CD4-positive, alpha-beta T cell treated with Interleukin-6 at 100 ng/mL for 8 hours (primary cell): ENCODE measurements at regions not wholly inside any gene's neighbourhood (a gene's known extent, or its start where the extent isn't known, plus 50 kb on each side); places are given as distances from the start of the nearest gene placed in this dataset.
A peak's percentile ranks its signal among the peaks of the same experiment; 100 is the strongest.

Source experiments
- DNase-seq: peaks from one replicate; pipeline ENCODE4 v3.0.0-alpha.2; 2020; ENCODE audit warnings: mixed read lengths, low spot score

GRCh38 chrX:39805825-39806224 lies 291.9 kb downstream of the BCOR start:
- DNase-seq, result no peak

GRCh38 chrX:39808471-39808917 lies 289.3 kb downstream of the BCOR start:
- DNase-seq, result no peak

GRCh38 chrX:39809331-39809730 lies 288.4 kb downstream of the BCOR start:
- DNase-seq, result no peak

GRCh38 chrX:39810901-39811300 lies 286.9 kb downstream of the BCOR start:
- DNase-seq, result no peak

GRCh38 chrX:39811376-39811775 lies 286.4 kb downstream of the BCOR start:
- no peak for DNase-seq

GRCh38 chrX:39813631-39814277 lies 284.0 kb downstream of the BCOR start:
- DNase-seq, result no peak

- DNase-seq, result peak; percentile 40
Observed at GRCh38 chrX:39814391-39814790, 283.4 kb downstream of the BCOR start.

- DNase-seq, result no peak
Observed at GRCh38 chrX:39815631-39816030, 282.1 kb downstream of the BCOR start.

GRCh38 chrX:39816871-39817731 lies 280.7 kb downstream of the BCOR start:
- DNase-seq, result no peak

GRCh38 chrX:39817754-39818470 lies 279.8 kb downstream of the BCOR start:
- DNase-seq, result no peak

GRCh38 chrX:39818750-39819149 lies 279.0 kb downstream of the BCOR start:
- DNase-seq, result no peak

GRCh38 chrX:39819921-39820849 lies 277.6 kb downstream of the BCOR start:
- no peak for DNase-seq

- no peak for DNase-seq
Observed at GRCh38 chrX:39820938-39821708, 276.6 kb downstream of the BCOR start.

- no peak for DNase-seq
Observed at GRCh38 chrX:39821709-39822095, 276.1 kb downstream of the BCOR start.

- DNase-seq, result no peak
Observed at GRCh38 chrX:39822133-39822748, 275.5 kb downstream of the BCOR start.

- DNase-seq, result no peak
Observed at GRCh38 chrX:39823424-39823823, 274.3 kb downstream of the BCOR start.

GRCh38 chrX:39823854-39824253 lies 273.9 kb downstream of the BCOR start:
- no peak for DNase-seq

- no peak for DNase-seq
Observed at GRCh38 chrX:39826813-39827543, 270.8 kb downstream of the BCOR start.

GRCh38 chrX:39827951-39828350 lies 269.8 kb downstream of the BCOR start:
- DNase-seq, result no peak

GRCh38 chrX:39828971-39829370 lies 268.8 kb downstream of the BCOR start:
- no peak for DNase-seq
